ENCODE measurements at regions not wholly inside any gene's neighbourhood (a gene's known extent, or its start where the extent isn't known, plus 50 kb on each side); places are given as distances from the start of the nearest gene placed in this dataset.

DNA sequence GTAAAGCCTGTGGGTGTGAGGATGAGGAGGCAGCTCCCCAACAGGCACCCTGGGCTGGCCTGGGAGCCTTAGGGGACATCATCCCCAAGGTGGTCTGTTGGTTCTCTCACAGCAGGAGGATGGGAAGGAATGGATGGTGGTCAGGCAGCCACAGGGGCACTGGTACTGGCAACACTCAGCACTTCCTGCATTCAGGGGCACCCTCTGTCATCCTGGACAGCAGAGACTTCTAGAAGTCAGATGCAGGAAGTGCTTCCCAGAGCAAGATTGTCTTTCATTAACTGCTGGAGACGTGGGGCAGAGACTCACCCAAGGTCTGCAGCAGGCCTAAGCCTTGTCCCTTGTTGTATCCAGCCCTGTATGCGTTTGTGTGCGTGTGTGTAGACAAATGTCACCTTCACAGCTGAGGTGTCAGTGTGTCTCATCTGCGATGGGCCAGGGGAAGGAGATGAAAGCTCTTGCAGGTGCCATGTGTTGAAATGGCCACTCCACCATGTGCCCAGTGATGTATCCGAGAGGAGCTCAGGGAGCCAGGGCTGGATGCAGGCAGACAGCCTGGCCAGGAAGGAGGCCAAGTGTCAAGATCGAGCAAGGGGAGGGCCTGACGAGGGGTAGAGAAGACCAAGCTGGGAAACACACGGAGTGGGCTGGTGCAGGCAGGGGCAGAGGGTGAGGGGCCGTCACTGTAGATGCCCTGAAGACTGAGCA is 85.1 kb downstream of the PITPNM2 start:
- no peak for TF ChIP-seq POLR2A (IDR thresholded peaks at IDR 0.05; ENCODE audit: low read length)
- no peak for TF ChIP-seq GATA1 (IDR thresholded peaks at IDR 0.05; ENCODE audit: low read depth, low read length)
